ENCODE measurements at regions not wholly inside any gene's neighbourhood (a gene's known extent, or its start where the extent isn't known, plus 50 kb on each side); places are given as distances from the start of the nearest gene placed in this dataset.

DNA sequence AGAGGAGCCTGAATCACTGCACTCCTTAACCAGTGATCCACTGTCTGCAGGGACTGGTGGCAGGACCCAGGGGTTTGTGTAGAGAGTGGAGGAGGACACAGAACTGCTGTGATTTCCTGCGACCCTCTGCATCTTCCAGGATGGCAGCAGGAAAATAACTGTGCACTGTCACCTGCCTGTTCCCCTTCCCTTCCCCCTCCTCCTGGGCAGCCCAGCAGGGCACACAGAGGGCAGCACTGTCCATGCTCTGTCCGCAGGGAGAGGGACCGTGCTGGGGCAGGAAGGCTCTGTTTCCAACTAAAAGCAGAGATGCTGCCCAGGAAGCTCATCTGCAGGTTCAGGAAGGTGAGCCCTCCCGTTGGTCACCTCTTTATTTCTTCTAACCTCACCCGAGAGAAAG is 168.7 kb downstream of the ZBTB18 start:
- no peaks in the 10 kb centered on the region for H3K36me3 ChIP-seq
- H3K27me3 ChIP-seq: no peaks in the 10 kb centered on the region
- TF ChIP-seq, protein P1, sequence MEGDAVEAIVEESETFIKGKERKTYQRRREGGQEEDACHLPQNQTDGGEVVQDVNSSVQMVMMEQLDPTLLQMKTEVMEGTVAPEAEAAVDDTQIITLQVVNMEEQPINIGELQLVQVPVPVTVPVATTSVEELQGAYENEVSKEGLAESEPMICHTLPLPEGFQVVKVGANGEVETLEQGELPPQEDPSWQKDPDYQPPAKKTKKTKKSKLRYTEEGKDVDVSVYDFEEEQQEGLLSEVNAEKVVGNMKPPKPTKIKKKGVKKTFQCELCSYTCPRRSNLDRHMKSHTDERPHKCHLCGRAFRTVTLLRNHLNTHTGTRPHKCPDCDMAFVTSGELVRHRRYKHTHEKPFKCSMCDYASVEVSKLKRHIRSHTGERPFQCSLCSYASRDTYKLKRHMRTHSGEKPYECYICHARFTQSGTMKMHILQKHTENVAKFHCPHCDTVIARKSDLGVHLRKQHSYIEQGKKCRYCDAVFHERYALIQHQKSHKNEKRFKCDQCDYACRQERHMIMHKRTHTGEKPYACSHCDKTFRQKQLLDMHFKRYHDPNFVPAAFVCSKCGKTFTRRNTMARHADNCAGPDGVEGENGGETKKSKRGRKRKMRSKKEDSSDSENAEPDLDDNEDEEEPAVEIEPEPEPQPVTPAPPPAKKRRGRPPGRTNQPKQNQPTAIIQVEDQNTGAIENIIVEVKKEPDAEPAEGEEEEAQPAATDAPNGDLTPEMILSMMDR (IDR thresholded peaks at IDR 0.05; ENCODE audit: low read depth, low read length): no peak
- H3K4me1 ChIP-seq (ENCODE audit: low read depth): peaks cover 4% of the 10 kb centered on the region
- no peaks in the 10 kb centered on the region for H3K9me3 ChIP-seq (ENCODE audit: low read depth)
- H3K27ac ChIP-seq: no peak overlapping the region
- H3K4me3 ChIP-seq: no peak overlapping the region
- DNase-seq (ENCODE audit: low read depth in 1 of 2, low spot score in 1 of 2): no peak

DNA sequence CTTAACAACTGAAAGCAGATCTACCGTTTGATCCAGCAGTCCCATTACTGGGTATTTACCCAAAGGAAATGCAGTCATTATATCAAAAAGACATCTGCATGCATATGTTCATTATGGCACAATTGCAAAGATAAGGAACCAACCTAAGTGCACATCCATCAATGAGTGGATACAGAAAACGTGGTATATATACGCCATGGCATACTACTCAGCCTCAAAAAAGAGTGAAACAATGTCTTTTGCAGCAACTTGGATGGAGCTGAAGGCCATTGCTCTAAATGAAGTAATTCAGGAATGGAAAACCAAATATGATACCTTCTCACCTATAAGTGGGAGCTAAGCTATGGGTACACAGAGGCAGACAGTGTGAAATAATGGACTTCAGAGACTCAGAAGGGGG is 169.3 kb downstream of the ZBTB18 start:
- TF ChIP-seq, protein P1 (IDR thresholded peaks at IDR 0.05; ENCODE audit: low read depth, low read length): no peak
- H3K4me3 ChIP-seq: no peak overlapping the region
- H3K36me3 ChIP-seq: no peaks in the 10 kb centered on the region
- H3K27me3 ChIP-seq: no peaks in the 10 kb centered on the region
- H3K27ac ChIP-seq: no peak overlapping the region
- H3K9me3 ChIP-seq (ENCODE audit: low read depth): no peaks in the 10 kb centered on the region
- DNase-seq (ENCODE audit: low read depth in 1 of 2, low spot score in 1 of 2): no peak
- H3K4me1 ChIP-seq (ENCODE audit: low read depth): peaks cover 4% of the 10 kb centered on the region

- TF ChIP-seq, protein P1 (IDR thresholded peaks at IDR 0.05; ENCODE audit: low read depth, low read length): no peak
- Histone ChIP-seq H3K27me3 (no peaks in the 10 kb centered on the region), H3K4me3 (no peak overlapping the region), H3K27ac (no peak overlapping the region), H3K36me3 (no peaks in the 10 kb centered on the region), H3K4me1 (ENCODE audit: low read depth) (no peaks in the 10 kb centered on the region), H3K9me3 (ENCODE audit: low read depth) (no peaks in the 10 kb centered on the region)
- peak in 1 of 2 donors; percentile 60 for DNase-seq (ENCODE audit: low read depth in 1 of 2, low spot score in 1 of 2)
These were observed 170.9 kb downstream of the ZBTB18 start for GRCh38 chr1:244221991-244222390.

DNA sequence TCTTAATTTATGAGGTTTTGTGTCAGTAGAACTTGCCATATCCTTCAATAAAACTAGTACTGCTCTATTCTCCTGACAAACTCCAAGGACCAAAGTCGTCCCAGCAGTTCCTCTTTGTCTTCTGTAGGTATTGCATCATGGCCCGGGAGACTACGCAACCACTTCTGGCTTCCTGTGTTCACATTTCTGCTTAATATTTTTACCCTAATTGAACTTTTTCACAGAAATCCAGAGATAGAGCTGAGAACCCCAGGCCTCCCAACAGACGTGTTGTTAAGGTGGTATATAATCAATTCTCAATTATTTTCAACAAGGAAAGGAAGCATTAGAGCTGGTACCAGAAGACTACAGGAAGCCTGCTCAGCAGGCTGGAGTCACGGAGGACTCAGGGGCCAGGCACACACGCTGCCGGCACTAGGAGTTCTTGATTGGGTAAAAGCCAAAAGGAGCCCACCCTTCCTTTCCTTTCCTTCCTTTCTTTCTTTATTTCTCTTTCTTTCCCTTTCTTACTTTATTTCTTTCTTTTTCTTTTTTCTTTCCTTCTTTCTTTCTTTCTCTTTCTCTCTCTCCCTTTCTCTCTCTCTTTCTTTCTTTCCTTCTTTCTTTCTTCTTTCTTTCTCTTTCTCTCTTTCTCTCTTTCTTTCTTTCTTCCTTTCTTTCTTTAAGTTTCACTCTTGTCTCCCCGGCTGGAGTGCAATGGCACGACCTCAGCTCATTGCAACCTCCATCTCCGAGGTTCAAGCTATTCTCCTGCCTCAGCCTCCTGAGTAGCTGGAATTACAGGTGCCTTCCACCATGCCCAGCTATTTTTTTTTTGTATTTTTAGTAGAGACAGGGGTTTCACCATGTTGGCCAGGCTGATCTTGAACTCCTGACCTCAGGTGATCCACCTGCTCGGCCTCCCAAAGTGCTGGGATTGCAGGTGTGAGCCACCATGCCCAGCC is 173.7 kb downstream of the ZBTB18 start:
- no peak overlapping the region for H3K4me3 ChIP-seq
- H3K9me3 ChIP-seq (ENCODE audit: low read depth): no peaks in the 10 kb centered on the region
- TF ChIP-seq, protein P1 (IDR thresholded peaks at IDR 0.05; ENCODE audit: low read depth, low read length): no peak
- no peaks in the 10 kb centered on the region for H3K27me3 ChIP-seq
- no peaks in the 10 kb centered on the region for H3K4me1 ChIP-seq (ENCODE audit: low read depth)
- peak in 1 of 2 donors; percentile 76 for DNase-seq (ENCODE audit: low read depth in 1 of 2, low spot score in 1 of 2)
- H3K27ac ChIP-seq: no peak overlapping the region
- H3K36me3 ChIP-seq: no peaks in the 10 kb centered on the region

- no peaks in the 10 kb centered on the region for H3K36me3 ChIP-seq
- H3K9me3 ChIP-seq (ENCODE audit: low read depth): no peaks in the 10 kb centered on the region
- no peaks in the 10 kb centered on the region for H3K27me3 ChIP-seq
- no peaks in the 10 kb centered on the region for H3K4me1 ChIP-seq (ENCODE audit: low read depth)
- no peak overlapping the region for H3K4me3 ChIP-seq
- TF ChIP-seq, protein P1 (IDR thresholded peaks at IDR 0.05; ENCODE audit: low read depth, low read length): no peak
- no peak for DNase-seq (ENCODE audit: low read depth in 1 of 2, low spot score in 1 of 2)
- no peak overlapping the region for H3K27ac ChIP-seq
These were observed 175.4 kb downstream of the ZBTB18 start for GRCh38 chr1:244226435-244226834.
